Right kidney (tissue), 1 donor: ENCODE measurements at regions not wholly inside any gene's neighbourhood (a gene's known extent, or its start where the extent isn't known, plus 50 kb on each side); places are given as distances from the start of the nearest gene placed in this dataset.

Source experiments
- DNase-seq: peaks from one replicate; pipeline ENCODE4 v3.0.0-alpha.2; 2016

GRCh38 chr10:10164848-10165247, 852.8 kb upstream of the CELF2 start:
- no peak for DNase-seq

GRCh38 chr10:10165415-10165814, 852.3 kb upstream of the CELF2 start:
- DNase-seq: no peak

- no peak for DNase-seq
Observed at GRCh38 chr10:10178476-10178875, 839.2 kb upstream of the CELF2 start.

GRCh38 chr10:10193848-10194247, 823.8 kb upstream of the CELF2 start:
- no peak for DNase-seq

- DNase-seq: no peak
Observed at GRCh38 chr10:10196701-10197100, 821.0 kb upstream of the CELF2 start.

- no peak for DNase-seq
Observed at GRCh38 chr10:10197423-10197822, 820.2 kb upstream of the CELF2 start.

- DNase-seq: no peak
Observed at GRCh38 chr10:10198363-10198762, 819.3 kb upstream of the CELF2 start.

- DNase-seq: no peak
Observed at GRCh38 chr10:10204415-10204814, 813.3 kb upstream of the CELF2 start.

- no peak for DNase-seq
Observed at GRCh38 chr10:10205906-10206305, 811.8 kb upstream of the CELF2 start.

- no peak for DNase-seq
Observed at GRCh38 chr10:10207538-10207937, 810.1 kb upstream of the CELF2 start.

- no peak for DNase-seq
Observed at GRCh38 chr10:10208196-10208595, 809.5 kb upstream of the CELF2 start.

- DNase-seq: no peak
Observed at GRCh38 chr10:10209167-10209566, 808.5 kb upstream of the CELF2 start.

GRCh38 chr10:10211409-10211808, 806.3 kb upstream of the CELF2 start:
- DNase-seq: no peak

- DNase-seq: no peak
Observed at GRCh38 chr10:10213237-10213636, 804.4 kb upstream of the CELF2 start.

GRCh38 chr10:10222304-10222841, 795.3 kb upstream of the CELF2 start:
- DNase-seq: no peak

- no peak for DNase-seq
Observed at GRCh38 chr10:10223131-10223530, 794.5 kb upstream of the CELF2 start.

GRCh38 chr10:10225136-10225676, 792.5 kb upstream of the CELF2 start:
- DNase-seq: no peak

- no peak for DNase-seq
Observed at GRCh38 chr10:10233229-10233628, 784.4 kb upstream of the CELF2 start.

- no peak for DNase-seq
Observed at GRCh38 chr10:10235003-10235402, 782.7 kb upstream of the CELF2 start.

GRCh38 chr10:10247585-10247984, 770.1 kb upstream of the CELF2 start:
- DNase-seq: no peak

GRCh38 chr10:10256860-10257259, 760.8 kb upstream of the CELF2 start:
- DNase-seq: no peak

GRCh38 chr10:10259013-10259412, 758.7 kb upstream of the CELF2 start:
- DNase-seq: no peak

GRCh38 chr10:10270126-10271050, 747.3 kb upstream of the CELF2 start:
- DNase-seq: no peak
